PFSK-1 (cell line): ENCODE measurements at regions not wholly inside any gene's neighbourhood (a gene's known extent, or its start where the extent isn't known, plus 50 kb on each side); places are given as distances from the start of the nearest gene placed in this dataset.

Experiments
- FOXP2 ChIP-seq: optimal IDR thresholded peaks from 2 replicates; pipeline ENCODE3; 2011; ENCODE audit warnings: borderline replicate concordance, control low read depth, inconsistent platforms; ENCODE audit not compliant: insufficient read depth; ENCODE audit errors: extremely low read length, extremely low read depth
- POLR2AphosphoS5 ChIP-seq: IDR thresholded peaks from 2 replicates; pipeline ENCODE4 v1.6.1; 2012; ENCODE audit warnings: low read depth, mild to moderate bottlenecking, control low read depth, low read length, moderate library complexity
- REST ChIP-seq, 2 experiments: IDR thresholded peaks; 2 replicates each; pipeline versions ENCODE4 v1.6.1 to v1.8.0; 2011 to 2012; ENCODE audit warnings: low read depth in 2 of 2, low read length in 2 of 2, control low read depth in 1 of 2, inconsistent platforms in 1 of 2, mild to moderate bottlenecking in 1 of 2, moderate library complexity in 1 of 2; ENCODE audit not compliant: insufficient read depth in 1 of 2
- TAF1 ChIP-seq: IDR thresholded peaks from 2 replicates; pipeline ENCODE4 v1.6.1; 2012; ENCODE audit warnings: low read length, control low read depth, borderline replicate concordance; ENCODE audit not compliant: insufficient read depth

- TF ChIP-seq TAF1 (no peak), REST (IDR thresholded peaks at IDR 0.05; ENCODE audit: insufficient read depth in 1 of 2, low read depth in 2 of 2, low read length in 2 of 2) (no peak), FOXP2 (no peak), POLR2AphosphoS5 (no peak)
Observed at GRCh38 chr9:79446523-79447307, 125.0 kb upstream of the TLE4 start.
